SK-N-SH (cell line): ENCODE measurements at regions not wholly inside any gene's neighbourhood (a gene's known extent, or its start where the extent isn't known, plus 50 kb on each side); places are given as distances from the start of the nearest gene placed in this dataset.

Experiments
- CTCF ChIP-seq: fragments of 200-600 bp; sonication (generic); IDR thresholded peaks from 2 replicates; pipeline ENCODE4 v1.6.1; 2017; ENCODE audit warnings: antibody characterized with exemption, mild to moderate bottlenecking, moderate library complexity
- EP300 ChIP-seq, 2 experiments: IDR thresholded peaks; 2 replicates each; pipeline versions ENCODE4 v1.4.0 to v1.6.1; 2012; ENCODE audit warnings: borderline replicate concordance in 1 of 2, low read depth in 1 of 2, low read length in 1 of 2
- RCOR1 ChIP-seq: fragments of 150-350 bp; IDR thresholded peaks from 2 replicates; pipeline ENCODE4 v1.6.1; 2017; ENCODE audit warnings: antibody characterized with exemption, low read length
- REST ChIP-seq: IDR thresholded peaks from 2 replicates; pipeline ENCODE4 v1.6.1; 2012; ENCODE audit warnings: mild to moderate bottlenecking, low read depth, low read length, moderate library complexity

- TF ChIP-seq RCOR1 = no peak
- TF ChIP-seq EP300 (IDR thresholded peaks at IDR 0.05; ENCODE audit: borderline replicate concordance in 1 of 2, low read depth in 1 of 2, low read length in 1 of 2) = no peak
- no peak for TF ChIP-seq REST
- TF ChIP-seq CTCF = no peak
Measured at GRCh38 chr7:81492240-81492639, 277.6 kb downstream of the HGF start.
